Chondrocyte (in vitro differentiated cells): ENCODE measurements at regions not wholly inside any gene's neighbourhood (a gene's known extent, or its start where the extent isn't known, plus 50 kb on each side); places are given as distances from the start of the nearest gene placed in this dataset.
A peak's percentile ranks its signal among the peaks of the same experiment; 100 is the strongest.

Experiments used
- DNase-seq: peaks from one replicate; pipeline ENCODE4 v3.0.0; 2021; ENCODE audit warnings: mixed read lengths, low spot score
- H3K27ac Mint-ChIP-seq: one replicate; pipeline ENCODE4 v1.8.0; 2021; ENCODE audit warnings: mild to moderate bottlenecking, moderate library complexity, mixed read lengths; ENCODE audit not compliant: unreplicated experiment
- H3K27me3 Mint-ChIP-seq: 2 replicates; pipeline ENCODE4 v1.8.0; 2021; ENCODE audit warnings: low read depth, mixed read lengths
- H3K36me3 Mint-ChIP-seq: 2 replicates; pipeline ENCODE4 v1.8.0; 2021; ENCODE audit warnings: low read depth, mixed read lengths
- H3K4me1 Mint-ChIP-seq: 2 replicates; pipeline ENCODE4 v1.8.0; 2021; ENCODE audit warnings: low read depth, mild to moderate bottlenecking, mixed read lengths
- H3K4me3 Mint-ChIP-seq: one replicate; pipeline ENCODE4 v1.8.0; 2021; ENCODE audit warnings: mild to moderate bottlenecking, moderate library complexity, mixed read lengths; ENCODE audit not compliant: unreplicated experiment
- H3K9me3 Mint-ChIP-seq: 2 replicates; pipeline ENCODE4 v1.8.0; 2021; ENCODE audit warnings: low read depth, mixed read lengths
- TF ChIP-seq, protein P1 (sequence below): fragments of 200-600 bp; sonication (generic); IDR thresholded peaks from 2 replicates; pipeline ENCODE4 v1.5.0; 2021; ENCODE audit warnings: antibody characterized with exemption, mild to moderate bottlenecking, moderate library complexity

DNA sequence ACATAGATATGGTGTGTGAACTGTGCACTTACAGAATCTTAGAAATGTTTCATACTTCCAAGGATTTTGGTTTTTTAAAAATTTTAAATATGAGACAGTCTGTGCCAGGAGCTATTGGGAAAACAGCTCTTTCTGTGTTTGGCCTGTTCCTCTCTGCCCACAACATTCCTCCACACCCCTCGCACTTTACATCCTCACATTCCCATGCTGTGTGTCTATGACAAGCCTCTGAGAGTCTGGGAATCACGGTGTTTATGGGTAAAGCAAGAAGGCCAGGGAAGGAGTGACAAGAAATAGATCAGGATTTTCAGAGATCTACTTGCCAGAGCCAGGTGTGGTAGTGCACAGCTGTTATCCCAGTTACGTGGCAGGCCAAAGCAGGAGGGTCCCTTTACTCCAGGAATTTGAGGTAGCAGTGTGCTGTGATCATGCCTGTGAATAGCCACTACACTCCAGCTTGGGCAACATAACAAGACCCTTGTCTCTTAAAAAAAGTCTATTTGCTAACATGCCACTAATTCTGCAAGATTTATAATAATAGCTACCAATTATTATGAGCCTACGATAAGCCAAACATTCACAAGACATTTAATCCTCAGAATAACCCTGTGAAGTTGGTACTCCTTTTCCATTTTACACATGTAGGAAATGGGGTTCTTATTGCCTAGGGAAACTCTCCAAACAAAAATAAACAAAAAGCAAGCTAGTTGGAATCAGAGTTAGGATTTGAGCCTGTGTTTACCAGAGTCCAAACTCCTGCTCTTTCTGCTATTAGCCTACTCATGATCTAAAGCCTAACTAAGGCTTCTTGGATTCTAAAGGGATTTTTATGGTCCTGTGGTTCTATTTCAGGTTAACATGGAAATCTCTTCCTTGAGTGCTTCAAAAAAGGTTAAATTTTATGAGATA lies 168.3 kb upstream of the SP8 start:
- DNase-seq: no peak
- H3K36me3 Mint-ChIP-seq: no peaks in the 10 kb centered on the region
- H3K4me3 Mint-ChIP-seq: no peak overlapping the region

DNA sequence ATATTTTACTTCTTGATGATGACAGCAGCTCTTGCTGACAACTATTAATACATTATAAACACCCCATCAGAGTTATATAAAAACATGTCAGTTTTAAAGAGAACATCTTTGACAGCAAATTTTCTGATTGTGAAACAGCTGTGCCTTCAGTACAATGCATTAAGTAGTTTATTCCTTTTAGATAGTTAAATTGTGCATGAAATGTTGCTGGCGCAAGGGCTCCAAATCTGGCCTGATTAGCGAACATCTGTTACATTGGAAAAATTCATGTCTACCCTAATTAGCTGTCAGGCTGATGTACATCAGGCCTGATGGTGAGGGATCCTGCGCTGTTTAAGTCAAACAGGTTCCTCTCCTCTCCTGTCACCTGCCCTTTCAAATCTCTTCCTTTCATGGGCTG lies 171.9 kb upstream of the SP8 start:
- Mint-ChIP-seq H3K27me3 (no peaks in the 10 kb centered on the region), H3K27ac (no peak overlapping the region), H3K36me3 (no peaks in the 10 kb centered on the region), H3K4me1 (peaks cover 8% of the 10 kb centered on the region), H3K4me3 (no peak overlapping the region), H3K9me3 (no peaks in the 10 kb centered on the region)
- TF ChIP-seq, protein P1, sequence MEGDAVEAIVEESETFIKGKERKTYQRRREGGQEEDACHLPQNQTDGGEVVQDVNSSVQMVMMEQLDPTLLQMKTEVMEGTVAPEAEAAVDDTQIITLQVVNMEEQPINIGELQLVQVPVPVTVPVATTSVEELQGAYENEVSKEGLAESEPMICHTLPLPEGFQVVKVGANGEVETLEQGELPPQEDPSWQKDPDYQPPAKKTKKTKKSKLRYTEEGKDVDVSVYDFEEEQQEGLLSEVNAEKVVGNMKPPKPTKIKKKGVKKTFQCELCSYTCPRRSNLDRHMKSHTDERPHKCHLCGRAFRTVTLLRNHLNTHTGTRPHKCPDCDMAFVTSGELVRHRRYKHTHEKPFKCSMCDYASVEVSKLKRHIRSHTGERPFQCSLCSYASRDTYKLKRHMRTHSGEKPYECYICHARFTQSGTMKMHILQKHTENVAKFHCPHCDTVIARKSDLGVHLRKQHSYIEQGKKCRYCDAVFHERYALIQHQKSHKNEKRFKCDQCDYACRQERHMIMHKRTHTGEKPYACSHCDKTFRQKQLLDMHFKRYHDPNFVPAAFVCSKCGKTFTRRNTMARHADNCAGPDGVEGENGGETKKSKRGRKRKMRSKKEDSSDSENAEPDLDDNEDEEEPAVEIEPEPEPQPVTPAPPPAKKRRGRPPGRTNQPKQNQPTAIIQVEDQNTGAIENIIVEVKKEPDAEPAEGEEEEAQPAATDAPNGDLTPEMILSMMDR: no peak
- no peak for DNase-seq

More for the DNA sequence above, 168.3 kb upstream of the SP8 start:
- peak overlapping the region; percentile 64 for H3K27ac Mint-ChIP-seq
- no peaks in the 10 kb centered on the region for H3K27me3 Mint-ChIP-seq
- no peaks in the 10 kb centered on the region for H3K9me3 Mint-ChIP-seq
- peaks cover 8% of the 10 kb centered on the region for H3K4me1 Mint-ChIP-seq
- TF ChIP-seq, protein P1: no peak

- H3K27me3 Mint-ChIP-seq: no peaks in the 10 kb centered on the region
These were observed 172.6 kb upstream of the SP8 start for GRCh38 chr7:20959281-20959680.

DNA sequence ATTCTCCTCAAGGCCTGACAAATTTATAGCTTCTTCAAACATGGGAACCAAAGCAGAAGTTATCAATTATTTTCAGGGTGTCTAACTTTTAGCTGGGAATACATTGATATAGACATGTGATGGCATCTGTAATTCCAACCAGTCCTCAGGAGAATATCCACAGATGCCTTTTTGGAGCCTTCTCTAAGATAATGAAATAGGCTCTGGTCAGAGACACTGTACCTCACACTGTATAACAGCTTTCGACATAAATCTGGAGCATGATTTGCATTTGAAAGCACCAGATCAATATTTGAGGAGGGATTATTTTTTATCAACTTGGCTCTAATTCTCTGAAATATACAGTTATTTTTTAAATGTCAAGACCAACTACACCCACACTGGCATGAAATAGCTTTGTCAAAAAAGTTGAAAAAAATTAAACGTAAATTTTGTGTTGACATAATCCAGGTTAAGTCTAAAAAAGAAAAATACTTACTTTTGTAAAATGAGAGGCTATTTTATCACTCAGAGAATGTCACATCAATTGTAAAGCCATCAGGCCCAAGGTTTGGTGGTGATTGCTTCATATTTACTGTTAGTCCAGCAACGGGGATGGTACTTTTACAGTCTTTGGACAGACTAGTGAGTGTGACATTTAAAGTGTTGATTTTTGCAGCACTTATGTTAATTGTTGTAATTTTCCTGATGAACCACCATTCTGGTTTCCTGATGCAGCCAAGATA lies 177.0 kb upstream of the SP8 start:
- Mint-ChIP-seq H3K36me3 (no peaks in the 10 kb centered on the region), H3K4me1 (no peaks in the 10 kb centered on the region), H3K27ac (no peak overlapping the region), H3K9me3 (no peaks in the 10 kb centered on the region), H3K27me3 (no peaks in the 10 kb centered on the region), H3K4me3 (no peak overlapping the region)
- TF ChIP-seq, protein P1: no peak
- DNase-seq: no peak

More at GRCh38 chr7:20959281-20959680, 172.6 kb upstream of the SP8 start:
- Mint-ChIP-seq H3K4me3 (no peak overlapping the region), H3K4me1 (peaks cover 6% of the 10 kb centered on the region), H3K36me3 (no peaks in the 10 kb centered on the region), H3K9me3 (no peaks in the 10 kb centered on the region), H3K27ac (no peak overlapping the region)
- no peak for DNase-seq
- TF ChIP-seq, protein P1: no peak

DNA sequence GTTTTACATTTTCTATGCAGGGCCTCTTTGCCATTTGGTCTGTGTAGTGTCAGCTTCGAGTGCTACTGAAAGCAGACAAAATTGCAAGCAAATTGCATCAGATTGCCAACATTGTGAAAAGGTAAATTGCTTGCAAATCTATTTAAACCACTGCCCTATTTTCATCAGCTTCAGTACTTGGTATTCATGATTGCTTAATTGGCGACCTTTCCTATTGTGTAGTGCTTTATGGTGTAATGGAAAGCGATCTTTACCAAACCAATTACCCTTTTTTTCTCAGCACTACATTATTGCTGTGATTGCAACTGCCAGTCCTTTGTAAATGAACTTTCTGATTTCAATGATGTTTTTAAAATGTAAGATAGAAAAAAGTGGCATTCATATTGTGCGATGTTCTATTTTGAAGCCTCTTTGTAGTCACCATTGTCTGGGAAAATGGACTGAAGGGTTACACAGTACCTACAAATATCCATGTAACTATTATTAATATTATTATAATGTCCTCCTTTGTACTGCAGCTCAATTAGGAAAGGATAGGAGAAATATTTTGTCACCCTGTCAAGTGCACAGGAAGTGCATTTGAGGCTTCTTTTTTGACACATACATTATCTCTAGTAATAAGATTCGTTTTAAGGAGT lies 177.7 kb upstream of the SP8 start:
- no peaks in the 10 kb centered on the region for H3K4me1 Mint-ChIP-seq
- H3K4me3 Mint-ChIP-seq: no peak overlapping the region
- no peak for DNase-seq
- H3K27me3 Mint-ChIP-seq: no peaks in the 10 kb centered on the region
- H3K36me3 Mint-ChIP-seq: no peaks in the 10 kb centered on the region
- no peak overlapping the region for H3K27ac Mint-ChIP-seq
- TF ChIP-seq, protein P1: no peak
- no peaks in the 10 kb centered on the region for H3K9me3 Mint-ChIP-seq
